H1 (cell line): ENCODE measurements at regions not wholly inside any gene's neighbourhood (a gene's known extent, or its start where the extent isn't known, plus 50 kb on each side); places are given as distances from the start of the nearest gene placed in this dataset.

Experiments used
- CHD2 ChIP-seq: IDR thresholded peaks from 2 replicates; pipeline ENCODE4 v1.6.1; 2012; ENCODE audit warnings: low read length, improper control_type of control experiment
- EGR1 ChIP-seq: IDR thresholded peaks from 2 replicates; pipeline ENCODE4 v1.6.1; 2011; ENCODE audit warnings: low read depth, low read length, borderline replicate concordance
- NANOG ChIP-seq: IDR thresholded peaks from 2 replicates; pipeline ENCODE4 v1.6.1; 2011; ENCODE audit warnings: low read length, low read depth, mild to moderate bottlenecking, inconsistent platforms; ENCODE audit not compliant: insufficient read depth, poor library complexity, severe bottlenecking
- TBP ChIP-seq: IDR thresholded peaks from 2 replicates; pipeline ENCODE4 v1.6.1; 2011; ENCODE audit warnings: low read depth, low read length, improper control_type of control experiment

DNA sequence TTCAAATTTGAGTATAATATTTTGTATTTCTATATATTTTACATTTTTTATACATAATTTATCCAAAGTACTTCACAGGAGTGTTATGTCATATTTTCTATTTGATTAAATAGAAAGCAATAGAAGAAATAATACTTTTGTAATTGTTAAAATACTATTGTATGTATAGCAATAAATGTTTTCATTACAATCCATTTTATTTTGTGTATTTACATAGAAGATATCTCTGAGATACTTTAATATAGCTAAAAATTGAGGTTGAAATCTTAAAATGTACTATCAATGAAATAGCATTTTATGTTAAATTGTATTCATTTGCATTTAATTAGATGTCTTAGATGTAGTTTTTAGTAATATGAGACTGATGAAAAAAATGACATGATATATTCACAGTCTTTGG is 1109.6 kb upstream of the MIR17HG start (continued):
- TF ChIP-seq NANOG, result no peak
- TF ChIP-seq CHD2, result no peak
- no peak for TF ChIP-seq EGR1
- no peak for TF ChIP-seq TBP
